Keratinocyte (primary cell): ENCODE measurements at regions not wholly inside any gene's neighbourhood (a gene's known extent, or its start where the extent isn't known, plus 50 kb on each side); places are given as distances from the start of the nearest gene placed in this dataset.

Experiments
- DNase-seq: peaks from one replicate; pipeline ENCODE4 v3.0.0-alpha.2; 2011; ENCODE audit warnings: low read depth, missing footprints, low spot score
- FAIRE-seq: peaks from 2 replicates; lab custom pipeline; 2011; peaks lifted over from hg19 to GRCh38; lab: Jason Lieb, UNC
- H2AFZ ChIP-seq: 2 replicates; pipeline ENCODE4 v1.6.0; 2012; ENCODE audit warnings: low read length, control low read depth, inconsistent platforms; ENCODE audit not compliant: control insufficient read depth
- H3K27ac ChIP-seq: 2 replicates; pipeline ENCODE4 v1.5.1; 2011; ENCODE audit warnings: low read length; ENCODE audit not compliant: control insufficient read depth, insufficient read depth
- H3K27me3 ChIP-seq: 3 replicates; pipeline ENCODE4 v1.6.0; 2011; ENCODE audit warnings: low read length; ENCODE audit not compliant: control insufficient read depth, insufficient read depth; ENCODE audit errors: extremely low read depth
- H3K36me3 ChIP-seq, 2 experiments: 2 replicates in 1 of 2; 3 replicates in 1 of 2; pipeline ENCODE4 v1.5.1; 2011; ENCODE audit warnings: low read length in 2 of 2, mild to moderate bottlenecking in 1 of 2; ENCODE audit not compliant: control insufficient read depth in 2 of 2, insufficient read depth in 2 of 2; ENCODE audit errors: extremely low read depth in 1 of 2
- H3K4me1 ChIP-seq: 3 replicates; pipeline ENCODE4 v1.5.1; 2011; ENCODE audit warnings: low read length; ENCODE audit not compliant: control insufficient read depth, insufficient read depth; ENCODE audit errors: extremely low read depth
- H3K4me2 ChIP-seq: 3 replicates; pipeline ENCODE4 v1.6.0; 2011; ENCODE audit warnings: low read depth, low read length; ENCODE audit not compliant: control insufficient read depth, insufficient read depth; ENCODE audit errors: extremely low read depth
- H3K4me3 ChIP-seq, 3 experiments: fragments of 200-600 bp in 1 of 3; sonication (generic) in 1 of 3; 2 replicates in 2 of 3; 3 replicates in 1 of 3; pipeline ENCODE4 v1.5.1; 2011 to 2016; ENCODE audit warnings: low read length in 3 of 3, mild to moderate bottlenecking in 3 of 3, control low read depth in 2 of 3, inconsistent platforms in 1 of 3, low read depth in 1 of 3, mixed read lengths in 1 of 3, mixed run types in 1 of 3, moderate library complexity in 1 of 3; ENCODE audit not compliant: control insufficient read depth in 2 of 3, insufficient read depth in 2 of 3; ENCODE audit errors: extremely low read depth in 1 of 3
- H3K79me2 ChIP-seq: 2 replicates; pipeline ENCODE4 v1.6.0; 2012; ENCODE audit warnings: low read length; ENCODE audit not compliant: control insufficient read depth, insufficient read depth
- H3K9ac ChIP-seq: 3 replicates; pipeline ENCODE4 v1.6.0; 2011; ENCODE audit warnings: low read length; ENCODE audit not compliant: control insufficient read depth, insufficient read depth; ENCODE audit errors: extremely low read depth
- H3K9me1 ChIP-seq: 3 replicates; pipeline ENCODE4 v1.6.0; 2011; ENCODE audit warnings: low read length; ENCODE audit not compliant: control insufficient read depth, insufficient read depth; ENCODE audit errors: extremely low read depth
- H3K9me3 ChIP-seq: 2 replicates; pipeline ENCODE4 v1.5.1; 2012; ENCODE audit warnings: low read depth, low read length; ENCODE audit not compliant: control insufficient read depth
- H4K20me1 ChIP-seq: 3 replicates; pipeline ENCODE4 v1.6.0; 2011; ENCODE audit warnings: low read length; ENCODE audit not compliant: control insufficient read depth, insufficient read depth; ENCODE audit errors: extremely low read depth
- EZH2 ChIP-seq: IDR thresholded peaks from one replicate; pipeline ENCODE4 v1.6.1; 2012; ENCODE audit warnings: inconsistent platforms, mild to moderate bottlenecking, low read length, moderate library complexity
- dilution Hi-C: fragments of 300-500 bp; cut with MboI; formaldehyde crosslinking; loops from one replicate; pipeline ENCODE4 v1.7.0; 2020; ENCODE audit warnings: low sequenced_read_pairs; ENCODE audit not compliant: extremely low pct_ligation_motif_present
- TF ChIP-seq, protein P1 (sequence below), 3 experiments: IDR thresholded peaks in 1 of 3; conservative IDR thresholded peaks in 1 of 3; optimal IDR thresholded peaks in 1 of 3; 2 replicates in 2 of 3; 3 replicates in 1 of 3; pipeline versions ENCODE3 to v1.5.1; 2011; ENCODE audit warnings: low read length in 3 of 3, mild to moderate bottlenecking in 3 of 3, moderate library complexity in 2 of 3, control low read depth in 1 of 3, inconsistent platforms in 1 of 3; ENCODE audit not compliant: insufficient read depth in 2 of 3; ENCODE audit errors: extremely low read depth in 1 of 3

DNA sequence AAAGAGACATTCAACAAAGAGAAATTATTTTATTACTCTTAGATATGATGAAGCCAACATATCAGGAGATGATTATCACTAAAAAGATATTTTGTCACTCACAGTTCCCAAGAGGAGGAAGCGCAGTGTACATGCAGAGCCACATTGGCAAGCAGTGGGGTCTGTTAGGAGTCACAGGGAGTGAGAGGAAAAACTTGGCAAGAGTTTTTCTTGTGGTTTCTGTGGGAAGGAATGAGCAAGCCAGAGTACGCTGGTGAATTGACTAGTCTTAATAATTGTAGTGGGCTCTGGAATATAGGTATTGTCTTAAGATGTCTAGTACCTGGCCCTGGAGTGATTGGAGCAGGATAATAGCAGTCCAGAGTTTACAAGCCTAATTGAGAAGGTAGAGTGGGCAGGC is 1095.2 kb downstream of the GRIK2 start:
- TF ChIP-seq EZH2, result no peak
- TF ChIP-seq, protein P1, sequence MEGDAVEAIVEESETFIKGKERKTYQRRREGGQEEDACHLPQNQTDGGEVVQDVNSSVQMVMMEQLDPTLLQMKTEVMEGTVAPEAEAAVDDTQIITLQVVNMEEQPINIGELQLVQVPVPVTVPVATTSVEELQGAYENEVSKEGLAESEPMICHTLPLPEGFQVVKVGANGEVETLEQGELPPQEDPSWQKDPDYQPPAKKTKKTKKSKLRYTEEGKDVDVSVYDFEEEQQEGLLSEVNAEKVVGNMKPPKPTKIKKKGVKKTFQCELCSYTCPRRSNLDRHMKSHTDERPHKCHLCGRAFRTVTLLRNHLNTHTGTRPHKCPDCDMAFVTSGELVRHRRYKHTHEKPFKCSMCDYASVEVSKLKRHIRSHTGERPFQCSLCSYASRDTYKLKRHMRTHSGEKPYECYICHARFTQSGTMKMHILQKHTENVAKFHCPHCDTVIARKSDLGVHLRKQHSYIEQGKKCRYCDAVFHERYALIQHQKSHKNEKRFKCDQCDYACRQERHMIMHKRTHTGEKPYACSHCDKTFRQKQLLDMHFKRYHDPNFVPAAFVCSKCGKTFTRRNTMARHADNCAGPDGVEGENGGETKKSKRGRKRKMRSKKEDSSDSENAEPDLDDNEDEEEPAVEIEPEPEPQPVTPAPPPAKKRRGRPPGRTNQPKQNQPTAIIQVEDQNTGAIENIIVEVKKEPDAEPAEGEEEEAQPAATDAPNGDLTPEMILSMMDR (optimal IDR thresholded peaks at IDR 0.05 in 1 of 3, IDR thresholded peaks at IDR 0.05 in 1 of 3, conservative IDR thresholded peaks at IDR 0.05 in 1 of 3; ENCODE audit: extremely low read depth in 1 of 3, insufficient read depth in 2 of 3, low read length in 3 of 3), result no peak
- Histone ChIP-seq H3K4me1 (no peaks in the 10 kb centered on the region), H3K9ac (no peak overlapping the region), H2AFZ (no peak overlapping the region), H3K9me1 (no peaks in the 10 kb centered on the region), H3K27me3 (no peaks in the 10 kb centered on the region), H3K9me3 (no peaks in the 10 kb centered on the region), H3K4me3 (no peak overlapping the region), H3K36me3 (no peaks in the 10 kb centered on the region), H3K27ac (no peak overlapping the region), H3K4me2 (no peak overlapping the region), H4K20me1 (no peaks in the 10 kb centered on the region), H3K79me2 (no peaks in the 10 kb centered on the region)
- FAIRE-seq (peak; percentile 5), DNase-seq (no peak)
- dilution Hi-C loops, result no loop called here

DNA sequence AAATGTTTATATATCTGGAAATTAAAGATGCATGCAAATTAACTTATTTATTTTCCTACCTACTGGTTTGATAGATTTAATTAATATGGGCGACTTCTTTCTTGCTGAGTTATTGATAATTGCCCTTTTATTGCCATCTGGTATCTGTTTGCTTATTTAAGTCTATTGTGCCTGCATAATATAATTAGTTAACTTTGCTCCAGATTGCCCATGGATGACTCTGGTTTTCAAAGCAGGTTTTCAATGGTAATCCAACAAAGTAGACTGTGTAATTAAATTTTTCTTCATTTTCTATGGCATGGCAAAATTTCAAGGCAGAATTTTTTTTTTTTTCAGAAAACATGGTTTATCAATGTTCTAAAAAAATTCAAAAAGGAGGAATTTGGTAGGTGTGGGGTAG is 1092.0 kb downstream of the GRIK2 start:
- Histone ChIP-seq H3K27ac (no peak overlapping the region), H3K27me3 (no peaks in the 10 kb centered on the region), H3K4me1 (no peaks in the 10 kb centered on the region), H2AFZ (no peak overlapping the region), H3K9me1 (no peaks in the 10 kb centered on the region), H3K9ac (no peak overlapping the region), H3K79me2 (no peaks in the 10 kb centered on the region), H3K36me3 (no peaks in the 10 kb centered on the region), H3K4me2 (no peak overlapping the region), H4K20me1 (no peaks in the 10 kb centered on the region), H3K9me3 (no peaks in the 10 kb centered on the region), H3K4me3 (no peak overlapping the region)
- FAIRE-seq (no peak), DNase-seq (no peak)
- TF ChIP-seq EZH2, result no peak
- TF ChIP-seq, protein P1 (optimal IDR thresholded peaks at IDR 0.05 in 1 of 3, IDR thresholded peaks at IDR 0.05 in 1 of 3, conservative IDR thresholded peaks at IDR 0.05 in 1 of 3; ENCODE audit: extremely low read depth in 1 of 3, insufficient read depth in 2 of 3, low read length in 3 of 3), result no peak
- dilution Hi-C loops, result no loop called here
